Endothelial cell of umbilical vein (primary cell): ENCODE measurements at regions not wholly inside any gene's neighbourhood (a gene's known extent, or its start where the extent isn't known, plus 50 kb on each side); places are given as distances from the start of the nearest gene placed in this dataset.

Experiments used
- JUN ChIP-seq: IDR thresholded peaks from 2 replicates; pipeline ENCODE4 v1.6.1; 2011; ENCODE audit warnings: borderline replicate concordance, low read depth; ENCODE audit not compliant: insufficient read length, insufficient read depth
- MAX ChIP-seq: IDR thresholded peaks from 2 replicates; pipeline ENCODE4 v1.6.1; 2011; ENCODE audit not compliant: insufficient read depth, insufficient read length
- POLR2A ChIP-seq: IDR thresholded peaks from 2 replicates; pipeline ENCODE4 v1.6.1; 2012; ENCODE audit warnings: low read depth, mild to moderate bottlenecking, control low read depth, low read length
- POLR2AphosphoS5 ChIP-seq: IDR thresholded peaks from 2 replicates; pipeline ENCODE4 v1.6.1; 2012; ENCODE audit warnings: low read depth, mild to moderate bottlenecking, control low read depth, low read length, moderate library complexity; ENCODE audit not compliant: insufficient read depth
- TF ChIP-seq, protein P1 (sequence below), 2 donors: IDR thresholded peaks; 1 replicate in 1 of 2; 2 replicates in 1 of 2; pipeline ENCODE4 v1.5.1; 2011; ENCODE audit warnings: low read length in 2 of 2, mild to moderate bottlenecking in 2 of 2, moderate library complexity in 2 of 2, control low read depth in 1 of 2, inconsistent platforms in 1 of 2, low read depth in 1 of 2; ENCODE audit not compliant: insufficient read depth in 1 of 2; ENCODE audit errors: extremely low read depth in 1 of 2

- no peak for TF ChIP-seq POLR2AphosphoS5
- TF ChIP-seq, protein P1, sequence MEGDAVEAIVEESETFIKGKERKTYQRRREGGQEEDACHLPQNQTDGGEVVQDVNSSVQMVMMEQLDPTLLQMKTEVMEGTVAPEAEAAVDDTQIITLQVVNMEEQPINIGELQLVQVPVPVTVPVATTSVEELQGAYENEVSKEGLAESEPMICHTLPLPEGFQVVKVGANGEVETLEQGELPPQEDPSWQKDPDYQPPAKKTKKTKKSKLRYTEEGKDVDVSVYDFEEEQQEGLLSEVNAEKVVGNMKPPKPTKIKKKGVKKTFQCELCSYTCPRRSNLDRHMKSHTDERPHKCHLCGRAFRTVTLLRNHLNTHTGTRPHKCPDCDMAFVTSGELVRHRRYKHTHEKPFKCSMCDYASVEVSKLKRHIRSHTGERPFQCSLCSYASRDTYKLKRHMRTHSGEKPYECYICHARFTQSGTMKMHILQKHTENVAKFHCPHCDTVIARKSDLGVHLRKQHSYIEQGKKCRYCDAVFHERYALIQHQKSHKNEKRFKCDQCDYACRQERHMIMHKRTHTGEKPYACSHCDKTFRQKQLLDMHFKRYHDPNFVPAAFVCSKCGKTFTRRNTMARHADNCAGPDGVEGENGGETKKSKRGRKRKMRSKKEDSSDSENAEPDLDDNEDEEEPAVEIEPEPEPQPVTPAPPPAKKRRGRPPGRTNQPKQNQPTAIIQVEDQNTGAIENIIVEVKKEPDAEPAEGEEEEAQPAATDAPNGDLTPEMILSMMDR (IDR thresholded peaks at IDR 0.05; ENCODE audit: extremely low read depth in 1 of 2, insufficient read depth in 1 of 2, low read depth in 1 of 2, low read length in 2 of 2): no peak
- no peak for TF ChIP-seq POLR2A
- TF ChIP-seq MAX: no peak
- no peak for TF ChIP-seq JUN
Observed at GRCh38 chr10:61135276-61135721, 191.3 kb upstream of the RHOBTB1 start.
